ENCODE measurements at regions not wholly inside any gene's neighbourhood (a gene's known extent, or its start where the extent isn't known, plus 50 kb on each side); places are given as distances from the start of the nearest gene placed in this dataset.

DNA sequence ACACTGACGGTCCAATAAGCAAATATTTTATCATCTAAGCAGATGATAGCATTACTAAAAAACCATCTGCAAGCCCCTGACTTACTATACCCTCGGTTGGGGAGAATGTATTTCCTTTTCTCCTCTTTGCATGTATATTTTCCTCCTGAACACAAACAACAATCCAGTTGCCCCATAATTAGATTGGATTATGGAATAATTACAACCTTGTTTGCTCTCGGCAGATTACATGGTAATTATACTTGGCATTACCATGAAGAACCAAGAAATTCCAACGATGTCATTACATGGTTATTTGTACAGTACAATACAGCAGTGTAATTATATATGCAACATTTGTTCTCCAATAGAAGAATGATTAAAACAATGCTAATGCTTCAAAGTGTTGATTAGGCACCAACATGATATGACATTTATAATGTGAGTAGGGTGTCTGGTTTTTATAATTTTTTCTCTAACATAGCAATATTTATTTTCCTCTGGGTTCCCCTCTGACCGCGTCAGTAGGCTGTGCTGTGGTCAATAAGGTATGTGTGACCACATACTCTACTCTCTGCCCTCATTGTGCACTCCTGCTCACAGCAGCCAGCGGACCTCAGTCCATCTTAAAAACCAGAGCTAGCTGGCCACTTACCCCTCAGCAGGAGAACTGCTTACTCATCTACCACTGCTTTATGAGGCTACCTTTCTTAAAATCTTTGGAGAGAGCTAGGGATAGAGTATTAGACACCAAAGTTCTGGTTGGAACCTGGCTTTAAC lies 176.1 kb downstream of the INSIG2 start:
- Histone ChIP-seq H3K27ac (ENCODE audit: control insufficient read depth, insufficient read depth) (no peak overlapping the region), H3K79me2 (ENCODE audit: control insufficient read depth, insufficient read depth, low read length) (no peaks in the 10 kb centered on the region), H2AFZ (ENCODE audit: control insufficient read depth, low read depth, low read length) (no peak overlapping the region), H3K4me2 (ENCODE audit: control insufficient read depth, insufficient read depth) (no peak overlapping the region), H3K4me1 (ENCODE audit: control insufficient read depth, insufficient read depth, low read length) (no peaks in the 10 kb centered on the region), H3K4me3 (no peak overlapping the region), H4K20me1 (ENCODE audit: control insufficient read depth, insufficient read depth) (no peaks in the 10 kb centered on the region), H3K9ac (ENCODE audit: control insufficient read depth, insufficient read depth, low read length) (no peak overlapping the region), H3K27me3 (replicated peaks in 1 of 2; ENCODE audit: control insufficient read depth in 2 of 2, insufficient read depth in 2 of 2, low read length in 1 of 2) (no peaks in the 10 kb centered on the region), H3K36me3 (ENCODE audit: control insufficient read depth in 2 of 2, insufficient read depth in 2 of 2, low read length in 1 of 2) (no peaks in the 10 kb centered on the region), H3K9me3 (replicated peaks; ENCODE audit: control insufficient read depth, insufficient read depth, low read length) (no peaks in the 10 kb centered on the region)
- no peak for TF ChIP-seq POU2F2 (IDR thresholded peaks at IDR 0.05; ENCODE audit: borderline replicate concordance, low read depth, low read length)
- no peak for TF ChIP-seq ZNF274 (IDR thresholded peaks at IDR 0.05; ENCODE audit: insufficient read depth, insufficient read length)
- TF ChIP-seq TARDBP (IDR thresholded peaks at IDR 0.05; ENCODE audit: borderline replicate concordance), result no peak
- no peak for TF ChIP-seq TCF7 (IDR thresholded peaks at IDR 0.05; ENCODE audit: borderline replicate concordance)
- TF ChIP-seq BCL11A (IDR thresholded peaks at IDR 0.05; ENCODE audit: low read depth, low read length), result no peak
- no peak for TF ChIP-seq RBBP5 (conservative IDR thresholded peaks at IDR 0.05)
- TF ChIP-seq SIX5 (IDR thresholded peaks at IDR 0.05; ENCODE audit: low read depth, low read length, severe bottlenecking), result no peak
- no peak for TF ChIP-seq TAF1 (IDR thresholded peaks at IDR 0.05; ENCODE audit: borderline replicate concordance, low read depth, low read length)
- TF ChIP-seq SUPT20H (IDR thresholded peaks at IDR 0.05; ENCODE audit: borderline replicate concordance, control insufficient read depth, low read depth, low read length), result no peak
- no peak for ATAC-seq
- DNase-seq (ENCODE audit: low read depth, low spot score), result no peak
- ChIA-PET CTCF (interaction anchor here (0.7 kb wide), 1 partner anchor 591 kb away, joined by 4 read pairs; no protein-coding TSS in a partner anchor), SMC1A (ENCODE audit: uncharacterized antibody, unreplicated experiment) (interaction anchor here (0.8 kb wide), 1 partner anchor 66 kb away, joined by 3 read pairs; no protein-coding TSS in a partner anchor), RAD21 (ENCODE audit: unreplicated experiment) (no interaction called here), POLR2A (no interaction called here)
- WGBS (ENCODE audit: insufficient coverage, insufficient replicate concordance, low lambda C conversion rate, missing lambda C conversion rate), result 13% methylated on average over 7 of the region's 7 CpGs
- intact Hi-C loops (cut with micrococcal nuclease; ENCODE audit: unreplicated experiment), result no loop called here
- in situ Hi-C loops (cut with MboI), result no loop called here
- no peak for FAIRE-seq
- no TSS peak for BruUV-seq (replicated peaks)

DNA sequence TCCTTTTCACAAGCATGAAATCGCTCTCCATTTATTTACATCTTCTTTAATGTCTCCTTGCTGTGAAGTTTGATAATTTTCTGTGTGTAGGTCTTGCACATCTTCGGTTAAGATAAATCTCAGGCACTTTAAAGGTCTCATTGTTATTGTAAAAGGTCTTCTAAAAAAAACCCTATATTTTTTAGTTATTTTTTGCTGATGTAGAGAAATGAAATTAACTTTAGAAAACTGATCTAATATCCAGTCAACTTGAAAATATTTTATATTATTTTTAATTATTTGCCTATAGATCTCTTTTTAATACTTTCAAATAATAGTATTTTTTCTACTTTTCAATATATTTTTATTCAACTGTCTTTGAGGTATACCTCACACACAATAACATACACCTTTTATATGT lies 169.4 kb downstream of the INSIG2 start:
- Histone ChIP-seq H3K9ac (ENCODE audit: control insufficient read depth, insufficient read depth, low read length) (no peak overlapping the region), H3K4me1 (ENCODE audit: control insufficient read depth, insufficient read depth, low read length) (no peaks in the 10 kb centered on the region), H2AFZ (ENCODE audit: control insufficient read depth, low read depth, low read length) (no peak overlapping the region), H3K27ac (ENCODE audit: control insufficient read depth, insufficient read depth) (no peak overlapping the region), H3K4me2 (ENCODE audit: control insufficient read depth, insufficient read depth) (no peak overlapping the region), H3K27me3 (replicated peaks in 1 of 2; ENCODE audit: control insufficient read depth in 2 of 2, insufficient read depth in 2 of 2, low read length in 1 of 2) (no peaks in the 10 kb centered on the region), H3K9me3 (replicated peaks; ENCODE audit: control insufficient read depth, insufficient read depth, low read length) (no peaks in the 10 kb centered on the region), H3K79me2 (ENCODE audit: control insufficient read depth, insufficient read depth, low read length) (no peaks in the 10 kb centered on the region), H3K4me3 (no peak overlapping the region), H4K20me1 (ENCODE audit: control insufficient read depth, insufficient read depth) (no peaks in the 10 kb centered on the region), H3K36me3 (ENCODE audit: control insufficient read depth in 2 of 2, insufficient read depth in 2 of 2, low read length in 1 of 2) (no peaks in the 10 kb centered on the region)
- ChIA-PET SMC1A (ENCODE audit: uncharacterized antibody, unreplicated experiment) (no interaction called here), CTCF (no interaction called here), RAD21 (ENCODE audit: unreplicated experiment) (no interaction called here), POLR2A (no interaction called here)
- DNase-seq (ENCODE audit: low read depth, low spot score) (no peak), ATAC-seq (no peak), FAIRE-seq (no peak)
- TF ChIP-seq, protein P1, sequence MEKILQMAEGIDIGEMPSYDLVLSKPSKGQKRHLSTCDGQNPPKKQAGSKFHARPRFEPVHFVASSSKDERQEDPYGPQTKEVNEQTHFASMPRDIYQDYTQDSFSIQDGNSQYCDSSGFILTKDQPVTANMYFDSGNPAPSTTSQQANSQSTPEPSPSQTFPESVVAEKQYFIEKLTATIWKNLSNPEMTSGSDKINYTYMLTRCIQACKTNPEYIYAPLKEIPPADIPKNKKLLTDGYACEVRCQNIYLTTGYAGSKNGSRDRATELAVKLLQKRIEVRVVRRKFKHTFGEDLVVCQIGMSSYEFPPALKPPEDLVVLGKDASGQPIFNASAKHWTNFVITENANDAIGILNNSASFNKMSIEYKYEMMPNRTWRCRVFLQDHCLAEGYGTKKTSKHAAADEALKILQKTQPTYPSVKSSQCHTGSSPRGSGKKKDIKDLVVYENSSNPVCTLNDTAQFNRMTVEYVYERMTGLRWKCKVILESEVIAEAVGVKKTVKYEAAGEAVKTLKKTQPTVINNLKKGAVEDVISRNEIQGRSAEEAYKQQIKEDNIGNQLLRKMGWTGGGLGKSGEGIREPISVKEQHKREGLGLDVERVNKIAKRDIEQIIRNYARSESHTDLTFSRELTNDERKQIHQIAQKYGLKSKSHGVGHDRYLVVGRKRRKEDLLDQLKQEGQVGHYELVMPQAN (conservative IDR thresholded peaks at IDR 0.05), result no peak
- TF ChIP-seq EP300 (IDR thresholded peaks at IDR 0.05; ENCODE audit: borderline replicate concordance in 1 of 2, control insufficient read depth in 1 of 2, low read depth in 2 of 2, low read length in 2 of 2), result no peak
- 2% methylated on average over 2 of the region's 2 CpGs for WGBS (ENCODE audit: insufficient coverage, insufficient replicate concordance, low lambda C conversion rate, missing lambda C conversion rate)
- intact Hi-C loops (cut with micrococcal nuclease; ENCODE audit: unreplicated experiment) (no loop called here), in situ Hi-C loops (cut with MboI) (no loop called here)
- BruUV-seq (replicated peaks), result no TSS peak

Measured in GM12878 (cell line).